ENCODE measurements at regions not wholly inside any gene's neighbourhood (a gene's known extent, or its start where the extent isn't known, plus 50 kb on each side); places are given as distances from the start of the nearest gene placed in this dataset.

DNA sequence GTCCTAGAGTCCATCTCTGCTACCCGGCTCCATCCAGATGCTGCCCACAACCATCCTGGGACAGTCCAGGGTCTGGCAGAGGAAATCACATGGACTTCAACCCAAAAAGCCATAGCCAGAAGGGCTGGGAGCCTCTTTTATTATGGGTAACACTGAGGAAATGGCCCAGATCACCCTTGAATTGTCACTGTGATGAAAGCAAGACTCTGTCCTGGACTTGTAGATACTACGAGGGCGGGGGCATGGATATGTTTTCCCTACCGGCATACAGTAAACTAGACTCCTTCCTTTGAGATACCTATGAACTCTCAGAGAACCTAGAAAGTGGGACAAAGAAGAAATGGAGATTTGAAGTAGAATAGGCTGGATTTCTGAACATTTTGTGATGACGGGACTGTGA, 110.3 kb downstream of the LACC1 start:
- Histone ChIP-seq H3K9ac (ENCODE audit: extremely low read depth, insufficient read length, low read length) (no peak overlapping the region), H3K4me2 (ENCODE audit: insufficient read depth, insufficient read length, low read length) (no peak overlapping the region), H3K18ac (ENCODE audit: insufficient read length, low read depth, low read length) (no peak overlapping the region), H3K9me3 (ENCODE audit: control insufficient read depth, low read depth, low read length) (no peaks in the 10 kb centered on the region), H3K79me2 (ENCODE audit: insufficient read depth, low read length) (no peaks in the 10 kb centered on the region), H3K56ac (ENCODE audit: insufficient read length, low read depth, low read length) (no peak overlapping the region), H2AFZ (ENCODE audit: low read length) (no peak overlapping the region), H2BK5ac (ENCODE audit: insufficient read length, low read length) (no peak overlapping the region), H4K91ac (ENCODE audit: insufficient read length, low read depth, low read length) (no peak overlapping the region), H3K23ac (ENCODE audit: insufficient read length, low read depth, low read length) (no peak overlapping the region), H4K8ac (replicated peaks; ENCODE audit: insufficient read length, low read depth, low read length) (no peak overlapping the region), H3K4ac (ENCODE audit: low read depth, low read length) (no peak overlapping the region), H3T11ph (ENCODE audit: low read length) (no peak overlapping the region), H3K27ac (ENCODE audit: insufficient read length, low read depth, low read length) (no peak overlapping the region), H4K5ac (ENCODE audit: insufficient read length, low read depth, low read length) (no peak overlapping the region), H3K27me3 (ENCODE audit: insufficient read depth, low read length) (no peaks in the 10 kb centered on the region), H3K79me1 (ENCODE audit: insufficient read depth, low read depth, low read length, poor library complexity, severe bottlenecking) (no peaks in the 10 kb centered on the region), H3K23me2 (ENCODE audit: insufficient read length, low read depth, low read length, poor library complexity, severe bottlenecking) (no peaks in the 10 kb centered on the region), H4K20me1 (ENCODE audit: control insufficient read depth, insufficient read depth, insufficient read length) (no peaks in the 10 kb centered on the region), H3K4me1 (ENCODE audit: insufficient read depth, low read length) (peaks cover 4% of the 10 kb centered on the region; the same call in 1 of the 2 replicates), H2BK120ac (ENCODE audit: low read depth, low read length, poor library complexity, severe bottlenecking) (no peak overlapping the region), H2AK5ac (ENCODE audit: insufficient read length, low read length) (no peak overlapping the region), H2BK12ac (ENCODE audit: insufficient read length, low read depth, low read length) (no peak overlapping the region), H3K14ac (ENCODE audit: insufficient read depth, low read length) (no peak overlapping the region), H2BK20ac (ENCODE audit: low read depth, low read length, poor library complexity, severe bottlenecking) (no peak overlapping the region), H2BK15ac (ENCODE audit: low read depth, low read length) (no peak overlapping the region)
- no CpG with 5 or more reads among the region's 5 CpGs for WGBS (ENCODE audit: extremely low coverage, insufficient read length, low lambda C conversion rate)
- H3K4me3 Mint-ChIP-seq = no peak overlapping the region
- peaks cover 0 to 3% (median 1%) of the 10 kb centered on the region in 3 experiments; a peak in 3 of 7 replicates for H3K36me3 Mint-ChIP-seq (ENCODE audit: insufficient read depth in 1 of 3, low read depth in 3 of 3)
- no peak overlapping the region for H3K27ac Mint-ChIP-seq
- no peak for DNase-seq
- peaks cover 1% of the 10 kb centered on the region; the same call in 1 of the 2 replicates for H3K27me3 Mint-ChIP-seq (ENCODE audit: low read depth)
- TF ChIP-seq, protein P1, sequence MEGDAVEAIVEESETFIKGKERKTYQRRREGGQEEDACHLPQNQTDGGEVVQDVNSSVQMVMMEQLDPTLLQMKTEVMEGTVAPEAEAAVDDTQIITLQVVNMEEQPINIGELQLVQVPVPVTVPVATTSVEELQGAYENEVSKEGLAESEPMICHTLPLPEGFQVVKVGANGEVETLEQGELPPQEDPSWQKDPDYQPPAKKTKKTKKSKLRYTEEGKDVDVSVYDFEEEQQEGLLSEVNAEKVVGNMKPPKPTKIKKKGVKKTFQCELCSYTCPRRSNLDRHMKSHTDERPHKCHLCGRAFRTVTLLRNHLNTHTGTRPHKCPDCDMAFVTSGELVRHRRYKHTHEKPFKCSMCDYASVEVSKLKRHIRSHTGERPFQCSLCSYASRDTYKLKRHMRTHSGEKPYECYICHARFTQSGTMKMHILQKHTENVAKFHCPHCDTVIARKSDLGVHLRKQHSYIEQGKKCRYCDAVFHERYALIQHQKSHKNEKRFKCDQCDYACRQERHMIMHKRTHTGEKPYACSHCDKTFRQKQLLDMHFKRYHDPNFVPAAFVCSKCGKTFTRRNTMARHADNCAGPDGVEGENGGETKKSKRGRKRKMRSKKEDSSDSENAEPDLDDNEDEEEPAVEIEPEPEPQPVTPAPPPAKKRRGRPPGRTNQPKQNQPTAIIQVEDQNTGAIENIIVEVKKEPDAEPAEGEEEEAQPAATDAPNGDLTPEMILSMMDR (conservative IDR thresholded peaks at IDR 0.05) = no peak
- H3K9me3 Mint-ChIP-seq = peaks cover 9 to 10% of the 10 kb centered on the region in 2 experiments
- peaks cover 13 to 15% of the 10 kb centered on the region in 2 experiments for H3K4me1 Mint-ChIP-seq

Measured in H9 (cell line).